ENCODE measurements at regions not wholly inside any gene's neighbourhood (a gene's known extent, or its start where the extent isn't known, plus 50 kb on each side); places are given as distances from the start of the nearest gene placed in this dataset.

DNA sequence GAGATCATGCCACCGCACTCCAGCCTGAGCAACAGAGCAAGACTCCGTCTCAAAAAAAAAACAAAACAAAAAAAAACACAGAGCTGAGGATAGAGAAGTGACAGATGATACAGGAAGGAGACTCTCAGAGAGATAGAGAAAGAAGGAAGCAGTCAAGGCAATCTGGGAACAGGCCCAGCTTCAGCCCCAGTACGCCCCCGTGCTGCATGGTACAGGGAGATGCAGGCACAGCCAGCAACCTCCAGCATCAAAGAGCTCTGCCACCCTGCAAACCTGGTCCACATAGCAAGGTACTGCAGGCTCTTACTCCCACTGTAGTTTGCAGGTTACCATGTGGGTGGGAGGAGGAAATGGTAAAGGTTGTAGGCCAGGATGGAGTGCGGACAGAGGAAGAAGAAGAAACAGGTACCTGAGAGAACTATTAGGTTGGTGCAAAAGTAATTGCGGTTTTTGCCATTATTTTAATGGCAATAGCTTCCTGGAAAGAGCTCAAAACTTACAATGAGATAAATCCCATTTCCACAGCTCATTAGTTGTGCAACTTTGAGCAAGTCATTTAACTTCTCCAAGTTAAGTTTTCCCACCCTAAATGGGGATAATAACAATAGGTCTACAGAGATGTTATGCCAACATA lies 253.0 kb downstream of the ARRDC4 start:
- Histone ChIP-seq H3K27ac (ENCODE audit: low read length in 2 of 2) (no peak overlapping the region), H3K4me3 (ENCODE audit: control extremely low read depth in 1 of 5, extremely low read depth in 1 of 5, insufficient read depth in 1 of 5, low read depth in 2 of 5, low read length in 4 of 5) (no peak overlapping the region), H2AFZ (ENCODE audit: insufficient read depth, low read depth, low read length, poor library complexity, severe bottlenecking) (no peak overlapping the region), H3K4me1 (ENCODE audit: control insufficient read depth in 2 of 2, insufficient read depth in 2 of 2, low read length in 2 of 2) (no peaks in the 10 kb centered on the region), H3K9me3 (ENCODE audit: control extremely low read depth in 1 of 3, control insufficient read depth in 2 of 3, insufficient read depth in 1 of 3, low read length in 2 of 3) (no peaks in the 10 kb centered on the region), H3K27me3 (replicated peaks in 1 of 4; ENCODE audit: control extremely low read depth in 1 of 4, control insufficient read depth in 3 of 4, insufficient read depth in 4 of 4, low read length in 3 of 4) (no peaks in the 10 kb centered on the region), H3K79me2 (ENCODE audit: control insufficient read depth, insufficient read depth, low read length) (no peaks in the 10 kb centered on the region), H4K20me1 (ENCODE audit: control insufficient read depth, insufficient read depth, low read length, poor library complexity, severe bottlenecking) (no peaks in the 10 kb centered on the region), H3K9ac (ENCODE audit: low read length) (no peak overlapping the region), H3K4me2 (replicated peaks; ENCODE audit: low read depth, low read length, poor library complexity, severe bottlenecking) (no peak overlapping the region), H3K36me3 (replicated peaks in 1 of 2; ENCODE audit: control extremely low read depth in 1 of 2, control insufficient read depth in 1 of 2, extremely low read depth in 1 of 2, insufficient read depth in 2 of 2, low read length in 1 of 2) (no peaks in the 10 kb centered on the region)
- Mint-ChIP-seq H3K27ac (no peak overlapping the region), H3K4me3 (no peak overlapping the region), H3K9me3 (ENCODE audit: insufficient read depth) (no peaks in the 10 kb centered on the region), H3K27me3 (no peaks in the 10 kb centered on the region), H3K4me1 (no peaks in the 10 kb centered on the region)
- no peak for ATAC-seq (ENCODE audit: low read depth)
- no CpG with 5 or more reads among the region's 6 CpGs for WGBS (ENCODE audit: insufficient coverage)
- ChIA-PET POLR2A (no interaction called here), CTCF (no interaction called here)
- intact Hi-C loops (cut with micrococcal nuclease): no loop called here
- no peak for DNase-seq
- TF ChIP-seq EZH2 (IDR thresholded peaks at IDR 0.05; ENCODE audit: borderline replicate concordance, insufficient read depth, low read depth, low read length, poor library complexity, severe bottlenecking): no peak
- TF ChIP-seq, protein P1, sequence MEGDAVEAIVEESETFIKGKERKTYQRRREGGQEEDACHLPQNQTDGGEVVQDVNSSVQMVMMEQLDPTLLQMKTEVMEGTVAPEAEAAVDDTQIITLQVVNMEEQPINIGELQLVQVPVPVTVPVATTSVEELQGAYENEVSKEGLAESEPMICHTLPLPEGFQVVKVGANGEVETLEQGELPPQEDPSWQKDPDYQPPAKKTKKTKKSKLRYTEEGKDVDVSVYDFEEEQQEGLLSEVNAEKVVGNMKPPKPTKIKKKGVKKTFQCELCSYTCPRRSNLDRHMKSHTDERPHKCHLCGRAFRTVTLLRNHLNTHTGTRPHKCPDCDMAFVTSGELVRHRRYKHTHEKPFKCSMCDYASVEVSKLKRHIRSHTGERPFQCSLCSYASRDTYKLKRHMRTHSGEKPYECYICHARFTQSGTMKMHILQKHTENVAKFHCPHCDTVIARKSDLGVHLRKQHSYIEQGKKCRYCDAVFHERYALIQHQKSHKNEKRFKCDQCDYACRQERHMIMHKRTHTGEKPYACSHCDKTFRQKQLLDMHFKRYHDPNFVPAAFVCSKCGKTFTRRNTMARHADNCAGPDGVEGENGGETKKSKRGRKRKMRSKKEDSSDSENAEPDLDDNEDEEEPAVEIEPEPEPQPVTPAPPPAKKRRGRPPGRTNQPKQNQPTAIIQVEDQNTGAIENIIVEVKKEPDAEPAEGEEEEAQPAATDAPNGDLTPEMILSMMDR (IDR thresholded peaks at IDR 0.05): no peak

DNA sequence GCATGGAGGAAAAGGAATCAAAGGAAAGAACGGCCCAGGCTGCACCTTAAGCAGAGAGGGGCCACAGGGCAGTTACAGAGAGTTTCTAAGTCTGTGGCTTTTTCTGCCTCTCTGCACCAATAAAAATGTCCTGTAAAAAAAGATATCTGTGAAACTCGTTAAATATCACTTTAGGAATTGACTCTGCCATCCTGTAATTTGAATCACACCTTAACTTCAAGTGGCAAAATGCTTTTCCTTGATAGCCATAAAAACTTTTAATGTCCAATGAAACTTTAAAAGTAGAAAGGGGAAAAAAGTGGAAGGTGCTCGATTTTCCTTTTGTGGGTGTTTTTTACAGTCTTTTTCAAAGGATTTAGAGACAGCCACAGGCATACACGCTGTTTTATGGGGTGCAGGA lies 255.7 kb downstream of the ARRDC4 start:
- no peak overlapping the region for H3K27ac Mint-ChIP-seq
- H3K27me3 Mint-ChIP-seq: no peaks in the 10 kb centered on the region
- H3K4me2 ChIP-seq (replicated peaks; ENCODE audit: low read depth, low read length, poor library complexity, severe bottlenecking): no peak overlapping the region
- ChIA-PET CTCF (no interaction called here), POLR2A (no interaction called here)
- H3K36me3 ChIP-seq (replicated peaks in 1 of 2; ENCODE audit: control extremely low read depth in 1 of 2, control insufficient read depth in 1 of 2, extremely low read depth in 1 of 2, insufficient read depth in 2 of 2, low read length in 1 of 2): no peaks in the 10 kb centered on the region
- H3K9ac ChIP-seq (ENCODE audit: low read length): no peak overlapping the region
- no peak for DNase-seq
- TF ChIP-seq EZH2 (IDR thresholded peaks at IDR 0.05; ENCODE audit: borderline replicate concordance, insufficient read depth, low read depth, low read length, poor library complexity, severe bottlenecking): no peak
- TF ChIP-seq, protein P1 (IDR thresholded peaks at IDR 0.05): no peak
- no peak overlapping the region for H3K4me3 ChIP-seq (ENCODE audit: control extremely low read depth in 1 of 5, extremely low read depth in 1 of 5, insufficient read depth in 1 of 5, low read depth in 2 of 5, low read length in 4 of 5)
- ATAC-seq (ENCODE audit: low read depth): no peak
- H3K27ac ChIP-seq (ENCODE audit: low read length in 2 of 2): no peak overlapping the region
- intact Hi-C loops (cut with micrococcal nuclease): no loop called here
- no peaks in the 10 kb centered on the region for H4K20me1 ChIP-seq (ENCODE audit: control insufficient read depth, insufficient read depth, low read length, poor library complexity, severe bottlenecking)
- no peaks in the 10 kb centered on the region for H3K9me3 Mint-ChIP-seq (ENCODE audit: insufficient read depth)
- H2AFZ ChIP-seq (ENCODE audit: insufficient read depth, low read depth, low read length, poor library complexity, severe bottlenecking): no peak overlapping the region
- no peaks in the 10 kb centered on the region for H3K4me1 Mint-ChIP-seq
- H3K27me3 ChIP-seq (replicated peaks in 1 of 4; ENCODE audit: control extremely low read depth in 1 of 4, control insufficient read depth in 3 of 4, insufficient read depth in 4 of 4, low read length in 3 of 4): no peaks in the 10 kb centered on the region
- H3K4me3 Mint-ChIP-seq: no peak overlapping the region
- no peaks in the 10 kb centered on the region for H3K79me2 ChIP-seq (ENCODE audit: control insufficient read depth, insufficient read depth, low read length)
- WGBS (ENCODE audit: insufficient coverage): 94% methylated on average over 2 of the region's 4 CpGs
- H3K9me3 ChIP-seq (ENCODE audit: control extremely low read depth in 1 of 3, control insufficient read depth in 2 of 3, insufficient read depth in 1 of 3, low read length in 2 of 3): peaks cover 0 to 3% (median 0%) of the 10 kb centered on the region in 3 donors
- no peaks in the 10 kb centered on the region for H3K4me1 ChIP-seq (ENCODE audit: control insufficient read depth in 2 of 2, insufficient read depth in 2 of 2, low read length in 2 of 2)
